Right lobe of liver (tissue), 4 donors: ENCODE measurements at regions not wholly inside any gene's neighbourhood (a gene's known extent, or its start where the extent isn't known, plus 50 kb on each side); places are given as distances from the start of the nearest gene placed in this dataset.

ENCODE experiments used
- CTCF ChIP-seq, 4 donors: fragments of 200-600 bp in 3 of 4; fragments of 450-650 bp in 1 of 4; IDR thresholded peaks; one replicate each; pipeline versions ENCODE4 v1.5.1 to v1.8.0; 2016 to 2022; ENCODE audit warnings: antibody characterized with exemption in 4 of 4, mild to moderate bottlenecking in 2 of 4
- POLR2A ChIP-seq: fragments of 450-650 bp; IDR thresholded peaks from one replicate; pipeline ENCODE4 v1.6.1; 2017; ENCODE audit warnings: antibody characterized with exemption, mild to moderate bottlenecking
- donor health status: DM: no; HTN: no; CAD: no.
- donor health status: DM: no; HTN: no; CAD: no.
- donor health status: DM: no; HTN: yes; CAD: no.

DNA sequence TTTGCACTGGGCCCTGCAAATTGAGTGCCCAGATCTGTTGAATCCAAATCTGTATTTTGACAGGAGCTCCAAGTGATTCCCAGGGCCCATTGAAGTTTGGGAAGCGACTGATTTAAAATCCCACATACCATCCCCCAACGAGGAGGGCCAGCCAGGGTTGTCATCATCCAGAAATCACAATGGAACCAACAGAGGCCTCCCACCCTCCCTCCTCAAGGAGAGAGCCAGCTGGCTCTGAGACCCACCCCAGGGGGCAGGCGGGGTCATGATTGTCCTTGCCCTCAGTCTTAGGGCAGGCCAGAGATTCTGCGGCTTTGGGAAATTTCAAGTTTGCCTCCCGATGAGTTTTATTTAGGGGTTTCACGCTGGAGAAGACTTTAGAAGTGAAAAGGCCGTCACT lies 358.2 kb downstream of the MN1 start:
- TF ChIP-seq POLR2A (no peak), CTCF (IDR thresholded peaks at IDR 0.05) (no peak)
